GM23248 (cell line): ENCODE measurements at regions not wholly inside any gene's neighbourhood (a gene's known extent, or its start where the extent isn't known, plus 50 kb on each side); places are given as distances from the start of the nearest gene placed in this dataset.
A peak's percentile ranks its signal among the peaks of the same experiment; 100 is the strongest.

Experiments
- DNase-seq: peaks from one replicate; pipeline ENCODE4 v3.0.0-alpha.2; 2015
- H2AFZ ChIP-seq: fragments of 200-600 bp; sonication (generic); 2 replicates; pipeline ENCODE4 v1.6.1; 2016; ENCODE audit warnings: antibody characterized with exemption
- H3F3A ChIP-seq: fragments of 200-600 bp; sonication (generic); 2 replicates; pipeline ENCODE4 v1.6.1; 2016; ENCODE audit warnings: mild to moderate bottlenecking, antibody characterized with exemption, mixed run types; ENCODE audit not compliant: insufficient read depth
- H3K27ac ChIP-seq: fragments of 200-600 bp; sonication (generic); 2 replicates; pipeline ENCODE4 v1.5.1; 2016; ENCODE audit warnings: mild to moderate bottlenecking
- H3K27me3 ChIP-seq: fragments of 200-600 bp; sonication (generic); replicated peaks from 2 replicates; pipeline ENCODE4 v1.6.1; 2016; ENCODE audit warnings: mild to moderate bottlenecking; ENCODE audit not compliant: insufficient read depth
- H3K36me3 ChIP-seq: fragments of 200-600 bp; sonication (generic); 2 replicates; pipeline ENCODE4 v1.6.1; 2016; ENCODE audit warnings: low read depth, mild to moderate bottlenecking
- H3K4me1 ChIP-seq: fragments of 200-600 bp; sonication (generic); 2 replicates; pipeline ENCODE4 v1.6.1; 2016; ENCODE audit warnings: mild to moderate bottlenecking; ENCODE audit not compliant: insufficient read depth
- H3K4me2 ChIP-seq: fragments of 200-600 bp; sonication (generic); one replicate; pipeline ENCODE4 v1.6.1; 2016; ENCODE audit warnings: mild to moderate bottlenecking; ENCODE audit not compliant: unreplicated experiment
- H3K4me3 ChIP-seq: fragments of 200-600 bp; sonication (generic); 2 replicates; pipeline ENCODE4 v1.5.1; 2016; ENCODE audit warnings: mild to moderate bottlenecking
- H3K79me2 ChIP-seq: fragments of 200-600 bp; sonication (generic); 2 replicates; pipeline ENCODE4 v1.6.1; 2016; ENCODE audit warnings: mild to moderate bottlenecking; ENCODE audit not compliant: insufficient read depth
- H3K9ac ChIP-seq: fragments of 200-600 bp; sonication (generic); 2 replicates; pipeline ENCODE4 v1.6.1; 2016; ENCODE audit warnings: mild to moderate bottlenecking
- H3K9me2 ChIP-seq: fragments of 200-600 bp; sonication (generic); 2 replicates; pipeline ENCODE4 v1.6.1; 2016; ENCODE audit warnings: mixed run types, mild to moderate bottlenecking, moderate library complexity; ENCODE audit not compliant: insufficient read depth
- H3K9me3 ChIP-seq: fragments of 200-600 bp; sonication (generic); one replicate; pipeline ENCODE4 v1.6.1; 2017; ENCODE audit warnings: low read depth
- H4K20me1 ChIP-seq: fragments of 200-600 bp; sonication (generic); 2 replicates; pipeline ENCODE4 v1.6.0; 2016; ENCODE audit not compliant: insufficient read depth
- EZH2 ChIP-seq: fragments of 200-600 bp; sonication (generic); IDR thresholded peaks from 2 replicates; pipeline ENCODE4 v1.6.1; 2018; ENCODE audit warnings: antibody characterized with exemption, mild to moderate bottlenecking; ENCODE audit not compliant: insufficient read depth, poor library complexity, severe bottlenecking
- EZH2phosphoT487 ChIP-seq: fragments of 200-600 bp; sonication (generic); IDR thresholded peaks from 2 replicates; pipeline ENCODE4 v1.6.1; 2018; ENCODE audit warnings: antibody characterized with exemption, moderate library complexity, mild to moderate bottlenecking, low read depth; ENCODE audit not compliant: insufficient read depth
- WGBS, 2 experiments: methylation state at CpG; one replicate each; pipeline ENCODE4 v1.1.6; 2015 to 2017; ENCODE audit warnings: low lambda C conversion rate in 2 of 2, low coverage in 1 of 2; ENCODE audit errors: missing lambda C conversion rate in 2 of 2; 5-methylcytosine and 5-hydroxymethylcytosine counted together
- in situ Hi-C: fragments of 300-500 bp; cut with MboI; formaldehyde crosslinking; loops from 2 replicates; pipeline ENCODE4 v1.15.0; 2020

GRCh38 chr5:156199045-156199444 lies 127.9 kb upstream of the SGCD start:
- H3K27ac ChIP-seq: no peak overlapping the region
- H2AFZ ChIP-seq: no peak overlapping the region
- H4K20me1 ChIP-seq: no peaks in the 10 kb centered on the region
- no peaks in the 10 kb centered on the region for H3K79me2 ChIP-seq
- no peak overlapping the region for H3K4me2 ChIP-seq
- H3K36me3 ChIP-seq: no peaks in the 10 kb centered on the region
- in situ Hi-C loops: no loop called here
- peaks cover 30% of the 10 kb centered on the region for H3F3A ChIP-seq
- WGBS, 2 experiments: 96 to 97% methylated on average over 1 of the region's 1 CpG
- DNase-seq: no peak
- H3K9ac ChIP-seq: no peak overlapping the region
- no peak overlapping the region for H3K4me3 ChIP-seq
- no peaks in the 10 kb centered on the region for H3K27me3 ChIP-seq
- peaks cover 3% of the 10 kb centered on the region; the same call in 1 of the 2 replicates for H3K9me2 ChIP-seq
- TF ChIP-seq EZH2: no peak
- TF ChIP-seq EZH2phosphoT487: no peak
- H3K9me3 ChIP-seq: no peaks in the 10 kb centered on the region
- peaks cover 24% of the 10 kb centered on the region for H3K4me1 ChIP-seq

DNA sequence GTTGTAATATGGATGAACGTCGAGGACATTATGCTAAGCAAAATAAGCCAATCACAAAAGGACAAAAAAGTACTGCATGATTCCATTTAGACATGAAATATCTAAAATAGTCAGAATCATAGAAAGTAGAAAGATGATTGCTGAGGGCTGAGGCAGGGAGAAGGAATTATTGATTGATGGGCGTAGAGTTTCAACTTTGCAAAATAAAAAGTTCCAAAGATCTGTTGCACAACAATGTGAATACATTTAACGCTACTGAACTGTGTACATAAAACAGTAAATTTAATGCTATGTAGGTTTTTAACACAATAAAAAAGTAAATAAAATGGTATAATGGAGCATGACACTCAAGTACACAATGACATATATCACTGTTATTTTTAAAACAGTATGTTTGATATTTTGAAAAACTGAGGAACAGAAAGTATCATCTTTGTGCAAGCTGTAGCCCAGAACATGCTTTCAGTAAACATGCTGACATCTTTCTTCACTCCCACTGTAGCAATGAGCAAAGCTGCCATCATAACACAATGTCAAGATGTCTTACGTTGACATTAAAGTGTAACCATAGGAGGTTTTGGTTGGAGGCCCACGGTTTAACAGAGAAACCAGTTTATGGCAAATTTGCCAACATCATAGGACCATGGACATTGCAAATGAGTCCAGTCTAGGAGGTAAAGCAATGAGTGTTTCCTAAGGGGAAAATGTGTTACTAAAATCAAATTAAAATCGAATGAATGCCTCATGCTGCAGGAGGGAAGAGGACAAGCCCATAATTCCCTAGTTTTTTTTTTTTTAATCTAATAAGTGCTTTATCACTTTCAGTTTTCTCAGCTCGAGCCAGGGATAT lies 125.8 kb upstream of the SGCD start:
- no peaks in the 10 kb centered on the region for H3K9me3 ChIP-seq
- peak overlapping the region; percentile 54 for H3K4me2 ChIP-seq
- H3F3A ChIP-seq: peaks cover 30% of the 10 kb centered on the region
- peaks cover 24% of the 10 kb centered on the region for H3K4me1 ChIP-seq
- no peaks in the 10 kb centered on the region for H3K79me2 ChIP-seq
- 80 to 82% methylated on average over 8 of the region's 8 CpGs for WGBS, 2 experiments
- H3K4me3 ChIP-seq: peak overlapping the region; percentile 40
- H4K20me1 ChIP-seq: no peaks in the 10 kb centered on the region
- H3K27me3 ChIP-seq: no peaks in the 10 kb centered on the region
- no peaks in the 10 kb centered on the region for H3K36me3 ChIP-seq
- no peak overlapping the region for H3K9ac ChIP-seq
- peaks cover 5% of the 10 kb centered on the region for H3K9me2 ChIP-seq
- in situ Hi-C loops: no loop called here
- H2AFZ ChIP-seq: no peak overlapping the region
- H3K27ac ChIP-seq: peak overlapping the region; percentile 67
- DNase-seq: no peak
- TF ChIP-seq EZH2phosphoT487 (no peak), EZH2 (no peak)

DNA sequence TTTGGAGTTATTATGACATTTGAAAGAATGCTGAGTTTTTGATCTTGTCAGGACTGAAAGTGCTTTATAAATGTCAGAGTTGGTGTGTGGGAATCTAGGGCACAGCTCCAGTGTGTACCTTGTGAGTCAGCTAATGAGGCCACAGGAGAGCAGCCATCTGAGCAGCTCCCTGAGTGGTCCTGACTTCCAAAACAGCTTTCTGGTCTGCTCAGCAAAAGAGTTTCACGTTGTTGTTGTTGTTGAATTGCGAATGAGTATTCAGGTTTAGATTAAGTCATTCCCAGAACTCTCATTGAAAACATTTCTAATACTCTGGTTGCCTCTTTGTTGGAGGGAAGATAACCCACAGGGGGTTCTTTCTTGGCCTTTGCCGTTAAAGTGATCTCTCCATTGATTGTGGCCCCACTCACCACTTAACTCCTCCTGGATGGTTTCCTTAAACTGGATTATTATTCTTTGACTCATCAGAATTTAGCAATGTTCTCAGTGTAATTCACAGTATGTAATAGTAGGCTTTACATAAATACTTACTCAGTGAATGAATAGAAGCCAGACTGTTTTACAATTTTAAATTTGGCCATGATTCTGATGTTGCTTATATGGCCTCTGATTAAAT lies 125.1 kb upstream of the SGCD start:
- peak; percentile 80 for DNase-seq
- Histone ChIP-seq H3K4me3 (peak overlapping the region; percentile 40), H3K9me2 (peaks cover 5% of the 10 kb centered on the region), H3K4me2 (peak overlapping the region; percentile 54), H3K79me2 (no peaks in the 10 kb centered on the region), H3K36me3 (no peaks in the 10 kb centered on the region), H4K20me1 (no peaks in the 10 kb centered on the region), H3K9ac (no peak overlapping the region), H3K4me1 (peaks cover 24% of the 10 kb centered on the region), H3K27me3 (no peaks in the 10 kb centered on the region), H2AFZ (peak overlapping the region; percentile 48; the same call in 1 of the 2 replicates), H3K27ac (peak overlapping the region; percentile 67), H3K9me3 (no peaks in the 10 kb centered on the region), H3F3A (peaks cover 30% of the 10 kb centered on the region)
- WGBS, 2 experiments: 19 to 27% methylated on average over 3 of the region's 3 CpGs
- no peak for TF ChIP-seq EZH2
- peak; percentile 72; the same call in 1 of the 2 replicates for TF ChIP-seq EZH2phosphoT487
- in situ Hi-C loops: no loop called here

DNA sequence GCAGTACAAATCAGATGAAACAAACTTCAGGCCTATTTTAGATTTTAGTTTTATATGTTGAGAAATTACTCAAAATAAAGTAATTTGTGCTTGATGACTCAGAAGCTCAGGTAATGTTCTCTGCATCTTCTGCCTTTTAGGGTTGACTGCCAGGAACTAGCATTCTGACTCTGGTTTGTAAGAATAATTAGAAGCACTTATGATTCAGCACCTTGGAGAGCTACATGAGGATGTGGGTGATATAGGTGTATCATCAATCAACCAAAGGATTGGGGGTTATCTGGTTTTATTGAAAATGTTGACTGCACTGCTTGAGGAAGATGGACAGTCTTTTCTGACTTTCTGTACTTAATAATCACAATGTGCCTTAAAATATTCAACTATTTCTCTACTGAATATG lies 118.7 kb upstream of the SGCD start:
- H2AFZ ChIP-seq: no peak overlapping the region
- no peaks in the 10 kb centered on the region for H3K4me1 ChIP-seq
- H3F3A ChIP-seq: 0 out of 2 replicates have a peak, but pooled peaks cover 3% of the 10 kb centered on the region
- H3K4me2 ChIP-seq: no peak overlapping the region
- no peaks in the 10 kb centered on the region for H3K79me2 ChIP-seq
- peaks cover 3% of the 10 kb centered on the region; the same call in 1 of the 2 replicates for H3K9me2 ChIP-seq
- no peaks in the 10 kb centered on the region for H3K27me3 ChIP-seq
- H3K36me3 ChIP-seq: no peaks in the 10 kb centered on the region
- no peak overlapping the region for H3K4me3 ChIP-seq
- TF ChIP-seq EZH2phosphoT487 (no peak), EZH2 (no peak)
- in situ Hi-C loops: no loop called here
- no peak overlapping the region for H3K9ac ChIP-seq
- peaks cover 3% of the 10 kb centered on the region for H3K9me3 ChIP-seq
- no peak overlapping the region for H3K27ac ChIP-seq
- H4K20me1 ChIP-seq: no peaks in the 10 kb centered on the region
- peak; percentile 36 for DNase-seq
